PC-9 (cell line): ENCODE measurements at regions not wholly inside any gene's neighbourhood (a gene's known extent, or its start where the extent isn't known, plus 50 kb on each side); places are given as distances from the start of the nearest gene placed in this dataset.

Source experiments
- BruUV-seq: library from RNA; stranded (reverse); fragments of 400-500 nt; replicated peaks from 2 replicates; lab custom pipeline; 2021; lab: Mats Ljungman, UMichigan
- CTCF ChIA-PET: fragments of 300-600 bp; sonication (Branson Sonifier 250); formaldehyde crosslinking; loops from one replicate; lab custom pipeline; 2022; ENCODE audit warnings: antibody characterized with exemption; lab: Charles Lee
- POLR2A ChIA-PET: fragments of 300-600 bp; sonication (Branson Sonifier 250); formaldehyde crosslinking; loops from one replicate; lab custom pipeline; 2022; ENCODE audit warnings: antibody characterized with exemption; ENCODE audit not compliant: unreplicated experiment; lab: Charles Lee
- DNase-seq, 2 experiments: peaks; one replicate each; pipeline versions ENCODE4 v3.0.0 to v3.0.0-alpha.2; 2015 to 2022; ENCODE audit warnings: mixed read lengths in 1 of 2
- H2AFZ ChIP-seq: fragments of 200-600 bp; sonication (generic); 2 replicates; pipeline ENCODE4 v1.8.1; 2017; ENCODE audit warnings: antibody characterized with exemption
- H3F3A ChIP-seq: fragments of 200-600 bp; sonication (generic); 2 replicates; pipeline ENCODE4 v1.8.1; 2017; ENCODE audit warnings: antibody characterized with exemption, mild to moderate bottlenecking, low read depth; ENCODE audit not compliant: insufficient read depth
- H3K27ac ChIP-seq: fragments of 200-600 bp; sonication (generic); 2 replicates; pipeline ENCODE4 v1.6.1; 2016; ENCODE audit warnings: mixed run types
- H3K27me3 ChIP-seq: fragments of 200-600 bp; sonication (generic); 2 replicates; pipeline ENCODE4 v1.6.1; 2016; ENCODE audit warnings: low read depth, mixed run types; ENCODE audit not compliant: insufficient read depth
- H3K36me3 ChIP-seq: fragments of 200-600 bp; sonication (generic); 2 replicates; pipeline ENCODE4 v1.6.1; 2016; ENCODE audit warnings: low read depth, mixed run types
- H3K4me1 ChIP-seq: fragments of 200-600 bp; sonication (generic); replicated peaks from 2 replicates; pipeline ENCODE4 v1.6.1; 2016; ENCODE audit warnings: mixed run types; ENCODE audit not compliant: insufficient read depth
- H3K4me2 ChIP-seq: fragments of 200-600 bp; sonication (generic); 2 replicates; pipeline ENCODE4 v1.6.1; 2017; ENCODE audit warnings: mixed run types
- H3K4me3 ChIP-seq: fragments of 200-600 bp; sonication (generic); 2 replicates; pipeline ENCODE4 v1.6.1; 2016; ENCODE audit warnings: mixed run types
- H3K79me2 ChIP-seq: fragments of 200-600 bp; sonication (generic); 2 replicates; pipeline ENCODE4 v1.6.1; 2017; ENCODE audit warnings: low read depth, mixed run types
- H3K9me2 ChIP-seq: fragments of 200-600 bp; sonication (generic); 2 replicates; pipeline ENCODE4 v1.8.1; 2017; ENCODE audit warnings: mild to moderate bottlenecking; ENCODE audit not compliant: insufficient read depth
- H3K9me3 ChIP-seq: fragments of 200-600 bp; sonication (generic); 2 replicates; pipeline ENCODE4 v1.8.1; 2016; ENCODE audit warnings: low read depth; ENCODE audit not compliant: insufficient read depth
- H4K20me1 ChIP-seq: fragments of 200-600 bp; sonication (generic); 2 replicates; pipeline ENCODE4 v1.8.1; 2017; ENCODE audit not compliant: insufficient read depth
- EZH2 ChIP-seq: fragments of 200-600 bp; sonication (generic); IDR thresholded peaks from 2 replicates; pipeline ENCODE4 v1.8.0; 2017; ENCODE audit warnings: antibody characterized with exemption, low read depth
- intact Hi-C: fragments of 100-400 bp; cut with micrococcal nuclease; formaldehyde crosslinking; loops from one replicate; pipeline ENCODE4 v1.10.0; 2022; ENCODE audit not compliant: unreplicated experiment
- TF ChIP-seq, protein P1 (sequence below): fragments of 200-600 bp; sonication (generic); conservative IDR thresholded peaks from 2 replicates; pipeline ENCODE4 v1.6.1; 2017; ENCODE audit warnings: mixed run types, antibody characterized with exemption, mild to moderate bottlenecking, moderate library complexity

DNA sequence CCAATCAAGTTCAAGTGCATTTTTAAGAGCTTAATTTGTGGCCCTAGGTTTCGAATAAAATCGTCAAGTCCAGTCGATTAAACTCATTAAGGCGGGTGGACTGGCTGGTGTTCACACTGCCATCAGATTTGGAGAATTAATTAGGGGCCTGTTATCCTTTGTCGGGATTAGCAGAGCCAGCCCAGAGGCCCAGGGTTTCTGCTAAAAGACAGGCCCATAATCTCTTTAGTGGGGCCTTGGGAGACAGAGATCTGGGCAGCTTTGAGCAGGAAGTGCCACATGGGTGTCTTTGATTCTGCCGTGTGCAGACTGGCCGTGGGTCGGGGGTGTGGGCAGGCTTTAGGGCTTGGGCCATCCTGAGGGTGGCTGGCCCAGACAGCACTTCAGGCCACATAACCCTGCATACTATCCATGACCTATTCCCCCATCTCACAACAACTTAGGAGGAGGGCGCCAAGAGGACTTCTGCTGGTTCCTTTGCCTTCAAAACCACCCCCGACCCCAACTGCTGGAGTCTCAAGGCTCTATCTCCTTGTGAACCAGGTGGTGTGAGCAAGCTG is 94.7 kb downstream of the PLXNA1 start:
- Histone ChIP-seq H2AFZ (no peak overlapping the region), H3F3A (peaks cover 27% of the 10 kb centered on the region), H3K27ac (no peak overlapping the region), H3K9me3 (no peaks in the 10 kb centered on the region), H3K4me3 (no peak overlapping the region), H3K4me1 (peaks cover 27% of the 10 kb centered on the region), H3K79me2 (no peaks in the 10 kb centered on the region), H3K36me3 (no peaks in the 10 kb centered on the region), H3K4me2 (no peak overlapping the region), H3K9me2 (no peaks in the 10 kb centered on the region), H3K27me3 (no peaks in the 10 kb centered on the region), H4K20me1 (no peaks in the 10 kb centered on the region)
- ChIA-PET CTCF (no interaction called here), POLR2A (no interaction called here)
- no TSS peak for BruUV-seq
- intact Hi-C loops, result loop anchor here (10.0 kb wide), 1 partner anchor 377 kb away; no protein-coding TSS in a partner anchor
- no peak for TF ChIP-seq EZH2
- DNase-seq, result no peak

DNA sequence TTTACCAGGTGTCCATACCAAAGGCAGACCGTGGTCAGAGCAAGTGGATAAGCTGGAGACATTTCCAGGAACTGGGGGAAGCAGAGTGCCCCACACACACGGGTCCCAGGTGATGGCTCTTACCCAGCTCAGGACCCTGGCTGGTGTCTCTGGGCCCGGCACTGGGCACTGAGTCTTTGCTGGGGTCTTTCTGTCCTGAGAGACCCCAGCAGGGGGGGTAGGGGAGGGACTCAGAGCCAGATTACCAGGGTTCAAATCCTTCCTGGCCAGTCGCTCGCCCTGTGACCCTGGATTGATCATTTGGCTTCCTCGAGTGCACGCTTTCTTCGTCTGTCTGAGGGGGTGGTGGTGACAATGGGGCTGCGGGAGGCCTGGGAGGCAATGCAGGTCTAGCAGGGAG is 95.7 kb downstream of the PLXNA1 start:
- POLR2A ChIA-PET, result no interaction called here
- Histone ChIP-seq H3F3A (peaks cover 20% of the 10 kb centered on the region), H3K27ac (no peak overlapping the region), H4K20me1 (no peaks in the 10 kb centered on the region), H3K4me3 (no peak overlapping the region), H3K4me2 (no peak overlapping the region), H3K4me1 (peaks cover 17% of the 10 kb centered on the region), H3K9me2 (no peaks in the 10 kb centered on the region), H3K79me2 (no peaks in the 10 kb centered on the region), H3K36me3 (no peaks in the 10 kb centered on the region), H3K27me3 (no peaks in the 10 kb centered on the region), H3K9me3 (no peaks in the 10 kb centered on the region), H2AFZ (no peak overlapping the region)
- no peak for DNase-seq
- CTCF ChIA-PET, result no interaction called here
- intact Hi-C loops, result loop anchor here (10.0 kb wide), 1 partner anchor 376 kb away; no protein-coding TSS in a partner anchor
- BruUV-seq, result no TSS peak
- no peak for TF ChIP-seq EZH2

- BruUV-seq, result no TSS peak
- no peak for DNase-seq
- Histone ChIP-seq H3K79me2 (no peaks in the 10 kb centered on the region), H4K20me1 (no peaks in the 10 kb centered on the region), H3K9me3 (no peaks in the 10 kb centered on the region), H3K36me3 (no peaks in the 10 kb centered on the region), H3K9me2 (no peaks in the 10 kb centered on the region), H3K27ac (no peak overlapping the region), H2AFZ (no peak overlapping the region), H3K4me2 (no peak overlapping the region), H3K4me3 (no peak overlapping the region), H3K4me1 (peaks cover 14% of the 10 kb centered on the region), H3F3A (peaks cover 17% of the 10 kb centered on the region), H3K27me3 (no peaks in the 10 kb centered on the region)
- ChIA-PET CTCF (no interaction called here), POLR2A (no interaction called here)
- TF ChIP-seq EZH2, result no peak
- TF ChIP-seq, protein P1, sequence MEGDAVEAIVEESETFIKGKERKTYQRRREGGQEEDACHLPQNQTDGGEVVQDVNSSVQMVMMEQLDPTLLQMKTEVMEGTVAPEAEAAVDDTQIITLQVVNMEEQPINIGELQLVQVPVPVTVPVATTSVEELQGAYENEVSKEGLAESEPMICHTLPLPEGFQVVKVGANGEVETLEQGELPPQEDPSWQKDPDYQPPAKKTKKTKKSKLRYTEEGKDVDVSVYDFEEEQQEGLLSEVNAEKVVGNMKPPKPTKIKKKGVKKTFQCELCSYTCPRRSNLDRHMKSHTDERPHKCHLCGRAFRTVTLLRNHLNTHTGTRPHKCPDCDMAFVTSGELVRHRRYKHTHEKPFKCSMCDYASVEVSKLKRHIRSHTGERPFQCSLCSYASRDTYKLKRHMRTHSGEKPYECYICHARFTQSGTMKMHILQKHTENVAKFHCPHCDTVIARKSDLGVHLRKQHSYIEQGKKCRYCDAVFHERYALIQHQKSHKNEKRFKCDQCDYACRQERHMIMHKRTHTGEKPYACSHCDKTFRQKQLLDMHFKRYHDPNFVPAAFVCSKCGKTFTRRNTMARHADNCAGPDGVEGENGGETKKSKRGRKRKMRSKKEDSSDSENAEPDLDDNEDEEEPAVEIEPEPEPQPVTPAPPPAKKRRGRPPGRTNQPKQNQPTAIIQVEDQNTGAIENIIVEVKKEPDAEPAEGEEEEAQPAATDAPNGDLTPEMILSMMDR, result no peak
- intact Hi-C loops, result loop anchor here (10.0 kb wide), 1 partner anchor 376 kb away; no protein-coding TSS in a partner anchor
Observed at GRCh38 chr3:127079211-127079610, 96.3 kb downstream of the PLXNA1 start.

GRCh38 chr3:127081001-127081720 is 98.2 kb downstream of the PLXNA1 start:
- Histone ChIP-seq H3K27ac (no peak overlapping the region), H3K9me3 (no peaks in the 10 kb centered on the region), H2AFZ (no peak overlapping the region), H3F3A (0 out of 2 replicates have a peak, but pooled peaks cover 2% of the 10 kb centered on the region), H4K20me1 (no peaks in the 10 kb centered on the region), H3K79me2 (no peaks in the 10 kb centered on the region), H3K4me1 (no peaks in the 10 kb centered on the region), H3K9me2 (no peaks in the 10 kb centered on the region), H3K4me2 (no peak overlapping the region), H3K27me3 (0 out of 2 replicates have a peak, but pooled peaks cover 6% of the 10 kb centered on the region), H3K36me3 (no peaks in the 10 kb centered on the region), H3K4me3 (no peak overlapping the region)
- no peak for TF ChIP-seq EZH2
- TF ChIP-seq, protein P1, result no peak
- intact Hi-C loops, result no loop called here
- ChIA-PET POLR2A (no interaction called here), CTCF (no interaction called here)
- no peak for DNase-seq
- no TSS peak for BruUV-seq
